GM10248 (cell line): ENCODE measurements at regions not wholly inside any gene's neighbourhood (a gene's known extent, or its start where the extent isn't known, plus 50 kb on each side); places are given as distances from the start of the nearest gene placed in this dataset.

Source experiments
- CTCF ChIA-PET: fragments of 300-600 bp; sonication (Branson Sonifier 250); formaldehyde crosslinking; extraction: SDS; loops from one replicate; lab custom pipeline; 2021; ENCODE audit warnings: antibody characterized with exemption; lab: Yijun Ruan, JAX
- POLR2A ChIA-PET: fragments of 350-650 bp; sonication (Branson Sonifier 250); formaldehyde crosslinking; extraction: SDS; loops from one replicate; lab custom pipeline; 2020; ENCODE audit warnings: antibody characterized with exemption; lab: Yijun Ruan, JAX
- DNase-seq: peaks from one replicate; pipeline ENCODE4 v3.0.0; 2012; ENCODE audit errors: extremely low spot score
- CTCF ChIP-seq: IDR thresholded peaks from 2 replicates; pipeline ENCODE4 v1.5.1; 2012; ENCODE audit warnings: mild to moderate bottlenecking, low read depth; ENCODE audit errors: extremely low read depth, missing control alignments, control extremely low read depth

- CTCF ChIA-PET, result no interaction called here
- no peak for TF ChIP-seq CTCF
- POLR2A ChIA-PET, result no interaction called here
- DNase-seq, result no peak
These were observed 166.1 kb downstream of the MN1 start for GRCh38 chr22:27635435-27635834.

DNA sequence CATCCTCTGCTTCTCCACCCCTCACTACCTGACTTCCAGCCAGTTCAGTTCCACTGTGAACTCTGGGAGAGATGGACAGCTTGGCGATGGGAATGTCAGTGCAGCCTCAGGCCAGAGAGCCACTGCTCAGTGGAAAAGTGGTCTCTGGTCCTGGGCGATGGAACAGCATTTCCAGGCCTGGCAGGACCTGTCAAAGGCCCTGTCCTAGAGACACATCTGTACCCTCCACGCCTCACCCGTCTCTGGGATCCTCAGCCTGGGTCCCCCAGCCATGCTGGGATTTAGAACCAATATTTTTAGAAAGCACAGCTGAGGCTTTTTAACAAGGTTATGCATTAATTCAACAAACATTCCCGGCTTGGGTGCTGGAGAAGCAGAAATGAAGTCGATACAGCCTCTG, 165.7 kb downstream of the MN1 start:
- no peak for DNase-seq
- ChIA-PET POLR2A (no interaction called here), CTCF (no interaction called here)
- no peak for TF ChIP-seq CTCF

- POLR2A ChIA-PET, result no interaction called here
- no peak for TF ChIP-seq CTCF
- CTCF ChIA-PET, result no interaction called here
- DNase-seq, result no peak
These were observed 164.6 kb downstream of the MN1 start for GRCh38 chr22:27636716-27637508.

GRCh38 chr22:27637604-27638003, 164.0 kb downstream of the MN1 start:
- no peak for TF ChIP-seq CTCF
- ChIA-PET POLR2A (no interaction called here), CTCF (no interaction called here)
- DNase-seq, result no peak

DNA sequence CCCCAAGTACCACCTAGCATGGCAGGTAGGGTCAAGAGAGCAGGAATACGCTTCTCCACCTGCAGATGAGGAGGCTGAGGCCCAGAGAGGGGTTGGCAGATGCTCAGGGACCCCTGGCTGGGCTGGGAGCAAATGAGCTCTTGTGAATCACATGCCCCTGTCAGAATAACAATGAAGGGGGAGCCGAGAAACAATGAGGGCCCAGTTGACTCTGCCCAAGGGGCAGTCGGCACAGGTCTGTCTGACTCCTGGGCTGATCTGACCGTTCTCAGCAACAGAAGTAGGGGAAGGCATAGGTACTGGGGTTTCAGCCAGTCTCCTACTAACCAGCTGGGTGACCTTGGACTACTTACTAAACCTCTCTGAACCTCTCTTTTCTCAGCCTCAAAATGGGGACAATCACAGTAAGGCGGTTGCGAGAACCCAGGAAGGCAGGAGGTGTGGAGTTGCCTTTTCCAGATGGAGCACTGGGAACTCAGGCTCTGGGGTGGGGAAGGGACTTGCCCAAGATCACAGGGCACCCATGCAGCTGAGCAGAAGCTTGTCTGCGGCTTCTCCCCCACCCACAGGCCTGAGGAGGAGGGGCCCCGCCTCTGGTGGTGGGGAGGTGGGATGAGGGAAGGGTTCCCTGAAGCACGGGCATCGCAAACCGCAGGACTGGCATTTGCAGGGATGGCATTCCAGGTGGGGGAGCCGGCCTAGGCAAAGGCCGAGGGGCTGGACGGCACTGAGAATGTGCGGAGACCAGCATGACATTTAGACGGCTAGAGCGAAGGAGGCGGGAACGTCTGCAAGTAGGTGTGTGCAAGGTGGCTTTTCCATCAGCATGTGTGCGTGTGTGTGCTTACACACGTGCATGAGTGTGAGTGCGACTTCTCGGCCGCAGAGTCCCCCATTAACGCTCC, 163.0 kb downstream of the MN1 start:
- CTCF ChIA-PET, result no interaction called here
- POLR2A ChIA-PET, result no interaction called here
- TF ChIP-seq CTCF, result no peak
- no peak for DNase-seq

DNA sequence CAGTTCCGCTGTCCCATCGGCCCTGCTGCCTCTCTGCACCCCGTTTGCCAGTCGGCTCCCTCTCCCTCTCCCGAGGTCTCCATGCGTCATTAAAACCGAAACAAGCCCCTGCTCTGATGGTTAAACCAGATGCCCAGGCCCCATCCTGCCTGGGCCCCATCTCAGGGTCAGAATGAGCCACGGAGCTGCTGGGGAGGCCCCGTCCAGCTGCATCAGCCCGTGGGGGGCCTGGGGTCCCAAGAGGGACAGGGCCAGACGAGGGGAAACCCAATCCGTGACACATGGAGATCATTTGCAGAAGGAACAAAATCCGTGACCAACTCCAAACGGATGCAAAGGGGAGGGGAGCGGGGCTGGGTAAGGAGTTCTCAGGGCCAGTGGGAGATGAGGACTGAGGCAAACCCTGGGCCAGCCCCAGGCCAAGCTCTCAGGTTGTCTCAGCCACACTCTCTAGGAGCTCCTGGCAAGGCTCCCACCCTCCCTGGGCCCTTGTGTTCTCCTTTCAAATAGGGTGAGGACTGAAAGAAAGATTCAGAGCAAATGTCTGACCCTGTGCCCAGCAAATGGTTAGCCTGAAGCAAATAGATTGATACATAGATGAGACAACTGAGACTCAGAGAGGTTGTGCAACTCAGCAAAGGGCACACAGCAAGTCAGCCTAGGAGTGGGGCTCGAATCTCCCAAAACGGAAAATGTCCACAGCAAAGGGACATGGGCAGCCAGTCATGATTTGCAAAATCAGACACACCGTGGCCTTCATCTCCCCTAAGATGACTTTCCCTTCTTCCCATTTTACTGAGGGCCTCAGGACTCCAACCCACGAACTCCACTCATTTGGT, 162.1 kb downstream of the MN1 start:
- ChIA-PET POLR2A (no interaction called here), CTCF (no interaction called here)
- no peak for DNase-seq
- TF ChIP-seq CTCF, result no peak
